SK-N-SH (cell line): ENCODE measurements at regions not wholly inside any gene's neighbourhood (a gene's known extent, or its start where the extent isn't known, plus 50 kb on each side); places are given as distances from the start of the nearest gene placed in this dataset.

Source experiments
- CTCF ChIA-PET: fragments of 300-600, 350-600 bp; formaldehyde crosslinking; extraction: SDS; loops from one replicate; lab custom pipeline; 2021; lab: Yijun Ruan, JAX
- POLR2A ChIA-PET: fragments of 350-600 bp; sonication (Branson Sonifier 250); formaldehyde crosslinking; extraction: SDS; loops from one replicate; lab custom pipeline; 2020; ENCODE audit warnings: antibody characterized with exemption, inconsistent platforms; lab: Yijun Ruan, JAX
- DNase-seq: peaks from one replicate; pipeline ENCODE4 v3.0.0; 2012
- H2AFZ ChIP-seq: fragments of 200-600 bp; sonication (generic); 2 replicates; pipeline ENCODE4 v1.8.1; 2016; ENCODE audit warnings: antibody characterized with exemption, mild to moderate bottlenecking, low read depth
- H3F3A ChIP-seq: fragments of 200-600 bp; sonication (generic); replicated peaks from 2 replicates; pipeline ENCODE3; 2016; ENCODE audit warnings: antibody characterized with exemption, mild to moderate bottlenecking; ENCODE audit not compliant: insufficient read depth
- H3K27ac ChIP-seq, 2 experiments: fragments of 200-500 bp in 1 of 2; fragments of 200-600 bp in 1 of 2; sonication (Bioruptor generic) in 1 of 2; sonication (generic), shearing (Covaris generic) in 1 of 2; 2 replicates each; pipeline versions ENCODE4 v1.5.1 to v1.6.1; 2014 to 2016; ENCODE audit warnings: low read depth in 2 of 2, inconsistent platforms in 1 of 2, low read length in 1 of 2, mild to moderate bottlenecking in 1 of 2, mixed read lengths in 1 of 2
- H3K27me3 ChIP-seq: fragments of 200-600 bp; sonication (generic), shearing (Covaris generic); 2 replicates; pipeline ENCODE4 v1.6.1; 2016; ENCODE audit warnings: mixed run types; ENCODE audit not compliant: insufficient read depth
- H3K36me3 ChIP-seq, 2 experiments: fragments of 200-500 bp in 1 of 2; fragments of 200-600 bp in 1 of 2; sonication (Bioruptor generic) in 1 of 2; sonication (generic) in 1 of 2; replicated peaks in 1 of 2; 2 replicates each; pipeline versions ENCODE3 to v1.5.1; 2014 to 2016; ENCODE audit warnings: low read length in 1 of 2, mild to moderate bottlenecking in 1 of 2; ENCODE audit not compliant: insufficient read depth in 2 of 2, control insufficient read depth in 1 of 2
- H3K4me1 ChIP-seq, 2 experiments: fragments of 200-500 bp in 1 of 2; fragments of 200-600 bp in 1 of 2; sonication (Bioruptor generic) in 1 of 2; sonication (generic), shearing (Covaris generic) in 1 of 2; 2 replicates each; pipeline versions ENCODE4 v1.5.1 to v1.6.1; 2014 to 2016; ENCODE audit warnings: low read depth in 1 of 2, low read length in 1 of 2, mixed run types in 1 of 2; ENCODE audit not compliant: insufficient read depth in 2 of 2, control insufficient read depth in 1 of 2
- H3K4me2 ChIP-seq: fragments of 200-600 bp; sonication (generic), shearing (Covaris generic); 2 replicates; pipeline ENCODE4 v1.6.1; 2017; ENCODE audit warnings: mixed run types
- H3K4me3 ChIP-seq, 2 experiments: fragments of 200-500 bp in 1 of 2; fragments of 200-600 bp in 1 of 2; sonication (Bioruptor generic) in 1 of 2; sonication (generic), shearing (Covaris generic) in 1 of 2; 2 replicates each; pipeline versions ENCODE4 v1.5.1 to v1.8.1; 2014 to 2016; ENCODE audit warnings: low read depth in 2 of 2, inconsistent platforms in 1 of 2, low read length in 1 of 2, mild to moderate bottlenecking in 1 of 2, mixed read lengths in 1 of 2, moderate library complexity in 1 of 2
- H3K79me2 ChIP-seq: fragments of 200-600 bp; sonication (generic); 2 replicates; pipeline ENCODE4 v1.8.1; 2017; ENCODE audit warnings: mild to moderate bottlenecking; ENCODE audit not compliant: insufficient read depth
- H3K9ac ChIP-seq: fragments of 200-600 bp; sonication (generic); 2 replicates; pipeline ENCODE4 v1.6.1; 2017; ENCODE audit warnings: mixed run types
- H3K9me2 ChIP-seq: fragments of 200-600 bp; sonication (generic); 2 replicates; pipeline ENCODE4 v1.6.1; 2017; ENCODE audit warnings: mixed run types
- H3K9me3 ChIP-seq: fragments of 200-600 bp; sonication (generic); 2 replicates; pipeline ENCODE4 v1.6.1; 2017; ENCODE audit warnings: mixed run types, mild to moderate bottlenecking, moderate library complexity
- H4K20me1 ChIP-seq: fragments of 200-600 bp; sonication (generic); 2 replicates; pipeline ENCODE4 v1.6.1; 2017; ENCODE audit warnings: mild to moderate bottlenecking, mixed run types; ENCODE audit not compliant: insufficient read depth
- EZH2phosphoT487 ChIP-seq: fragments of 200-600 bp; sonication (generic); IDR thresholded peaks from 2 replicates; pipeline ENCODE4 v1.6.1; 2017; ENCODE audit warnings: low read depth, mixed run types, mild to moderate bottlenecking, antibody characterized with exemption, moderate library complexity, borderline replicate concordance
- GABPA ChIP-seq: IDR thresholded peaks from 2 replicates; pipeline ENCODE4 v1.4.0; 2012; ENCODE audit warnings: low read depth, mild to moderate bottlenecking
- MAX ChIP-seq: IDR thresholded peaks from 2 replicates; pipeline ENCODE4 v1.4.0; 2012; ENCODE audit warnings: low read depth
- NFIC ChIP-seq: IDR thresholded peaks from 2 replicates; pipeline ENCODE4 v1.4.0; 2012; ENCODE audit warnings: borderline replicate concordance
- POLR2AphosphoS5 ChIP-seq: IDR thresholded peaks from 2 replicates; pipeline ENCODE4 v1.6.1; 2012; ENCODE audit warnings: low read depth, low read length
- RCOR1 ChIP-seq: fragments of 150-350 bp; IDR thresholded peaks from 2 replicates; pipeline ENCODE4 v1.6.1; 2017; ENCODE audit warnings: antibody characterized with exemption, low read length
- REST ChIP-seq: IDR thresholded peaks from 2 replicates; pipeline ENCODE4 v1.6.1; 2012; ENCODE audit warnings: mild to moderate bottlenecking, low read depth, low read length, moderate library complexity
- RFX5 ChIP-seq: IDR thresholded peaks from 2 replicates; pipeline ENCODE4 v1.6.1; 2012; ENCODE audit warnings: mild to moderate bottlenecking, improper control_type of control experiment, low read length
- TCF12 ChIP-seq: IDR thresholded peaks from 2 replicates; pipeline ENCODE4 v1.4.0; 2012
- USF1 ChIP-seq: IDR thresholded peaks from 2 replicates; pipeline ENCODE4 v1.4.0; 2012; ENCODE audit warnings: low read depth, borderline replicate concordance
- WGBS: methylation state at CpG from one replicate; pipeline ENCODE4 v1.1.6; 2017; ENCODE audit warnings: low lambda C conversion rate; 5-methylcytosine and 5-hydroxymethylcytosine counted together

GRCh38 chr2:177327009-177327408 lies 62.5 kb upstream of the NFE2L2 start:
- H3K9me2 ChIP-seq, result no peaks in the 10 kb centered on the region
- POLR2A ChIA-PET, result no interaction called here

GRCh38 chr2:177328056-177328455 lies 63.5 kb upstream of the NFE2L2 start:
- 95% methylated on average over 2 of the region's 2 CpGs for WGBS
- Histone ChIP-seq H4K20me1 (no peaks in the 10 kb centered on the region), H3K9me3 (no peaks in the 10 kb centered on the region), H3K4me2 (no peak overlapping the region), H3K9ac (no peak overlapping the region), H3K27me3 (no peaks in the 10 kb centered on the region), H3K4me1 (peaks cover 4 to 6% of the 10 kb centered on the region in 2 experiments; a peak in 3 of 4 replicates), H3K4me3 (no peak overlapping the region), H2AFZ (no peak overlapping the region), H3K79me2 (no peaks in the 10 kb centered on the region), H3K36me3 (no peaks in the 10 kb centered on the region), H3K27ac (no peak overlapping the region), H3K9me2 (no peaks in the 10 kb centered on the region), H3F3A (no peaks in the 10 kb centered on the region)
- TF ChIP-seq USF1, result no peak
- no peak for TF ChIP-seq TCF12
- no peak for TF ChIP-seq REST
- TF ChIP-seq POLR2AphosphoS5, result no peak
- no peak for TF ChIP-seq GABPA
- no peak for TF ChIP-seq NFIC
- TF ChIP-seq MAX, result no peak
- TF ChIP-seq RCOR1, result no peak
- TF ChIP-seq EZH2phosphoT487, result no peak
- no peak for TF ChIP-seq RFX5
- POLR2A ChIA-PET, result no interaction called here
- DNase-seq, result no peak
- CTCF ChIA-PET, result interaction anchor here (1.4 to 7.2 kb wide), 2 partner anchors 32 to 163 kb away, joined by 3 to 90 read pairs; no protein-coding TSS in a partner anchor

More at GRCh38 chr2:177327009-177327408, 62.5 kb upstream of the NFE2L2 start:
- Histone ChIP-seq H3K36me3 (peaks cover 0 to 8% of the 10 kb centered on the region in 2 experiments), H2AFZ (no peak overlapping the region), H3K79me2 (no peaks in the 10 kb centered on the region), H4K20me1 (no peaks in the 10 kb centered on the region), H3K4me1 (peaks cover 2 to 4% of the 10 kb centered on the region in 2 experiments; a peak in 3 of 4 replicates), H3K9me3 (no peaks in the 10 kb centered on the region), H3K27me3 (no peaks in the 10 kb centered on the region), H3K4me3 (no peak overlapping the region), H3K27ac (no peak overlapping the region), H3K9ac (no peak overlapping the region), H3K4me2 (no peak overlapping the region), H3F3A (no peaks in the 10 kb centered on the region)
- 87% methylated on average over 1 of the region's 1 CpG for WGBS
- no peak for DNase-seq
- no peak for TF ChIP-seq NFIC
- CTCF ChIA-PET, result interaction anchor here (0.8 to 1.8 kb wide), 3 partner anchors 162 to 163 kb away, joined by 3 to 9 read pairs (median 7); no protein-coding TSS in a partner anchor
